Caco-2 (cell line): ENCODE measurements at regions not wholly inside any gene's neighbourhood (a gene's known extent, or its start where the extent isn't known, plus 50 kb on each side); places are given as distances from the start of the nearest gene placed in this dataset.

Experiments used
- BruUV-seq: library from RNA; stranded (reverse); fragments of 400-500 nt; replicated peaks from 2 replicates; lab custom pipeline; 2021; lab: Mats Ljungman, UMichigan
- CTCF ChIA-PET: fragments of 300-600 bp; sonication (Branson Sonifier 250); formaldehyde crosslinking; loops from one replicate; lab custom pipeline; 2022; ENCODE audit warnings: antibody characterized with exemption; lab: Charles Lee
- POLR2A ChIA-PET: fragments of 300-600 bp; sonication (Branson Sonifier 250); formaldehyde crosslinking; loops from one replicate; lab custom pipeline; 2022; ENCODE audit warnings: antibody characterized with exemption; lab: Charles Lee
- DNase-seq, 2 experiments: peaks; one replicate each; pipeline versions ENCODE4 v3.0.0 to v3.0.0-alpha.2; 2020 to 2022
- H3K27me3 ChIP-seq: replicated peaks from 2 replicates; pipeline ENCODE4 v1.6.0; 2011; ENCODE audit warnings: low read length; ENCODE audit not compliant: control insufficient read depth, insufficient read depth
- H3K36me3 ChIP-seq: 2 replicates; pipeline ENCODE4 v1.5.1; 2011; ENCODE audit warnings: low read length; ENCODE audit not compliant: control insufficient read depth, insufficient read depth
- H3K4me1 ChIP-seq: fragments of 250-450 bp; sonication (Bioruptor Pico); 2 replicates; pipeline ENCODE4 v1.5.1; 2020; ENCODE audit warnings: mild to moderate bottlenecking
- H3K4me3 ChIP-seq: 2 replicates; pipeline ENCODE4 v1.5.1; 2011; ENCODE audit warnings: low read depth, mild to moderate bottlenecking, control low read depth, low read length
- H3K9me3 ChIP-seq: fragments of 250-450 bp; sonication (Bioruptor Pico); 2 replicates; pipeline ENCODE4 v1.5.1; 2020; ENCODE audit warnings: mild to moderate bottlenecking, moderate library complexity
- H3K27ac Mint-ChIP-seq: one replicate; pipeline ENCODE4 v1.8.0; 2022; ENCODE audit warnings: mixed read lengths; ENCODE audit not compliant: unreplicated experiment
- H3K27me3 Mint-ChIP-seq: one replicate; pipeline ENCODE4 v1.8.0; 2022; ENCODE audit warnings: mixed read lengths; ENCODE audit not compliant: insufficient read depth, unreplicated experiment
- H3K36me3 Mint-ChIP-seq: one replicate; pipeline ENCODE4 v1.8.0; 2022; ENCODE audit warnings: mild to moderate bottlenecking, mixed read lengths; ENCODE audit not compliant: insufficient read depth, unreplicated experiment
- H3K4me1 Mint-ChIP-seq: one replicate; pipeline ENCODE4 v1.8.0; 2022; ENCODE audit warnings: low read depth, mixed read lengths; ENCODE audit not compliant: unreplicated experiment
- H3K4me3 Mint-ChIP-seq: one replicate; pipeline ENCODE4 v1.8.0; 2022; ENCODE audit warnings: mild to moderate bottlenecking, moderate library complexity, mixed read lengths; ENCODE audit not compliant: unreplicated experiment
- H3K9me3 Mint-ChIP-seq: one replicate; pipeline ENCODE4 v1.8.0; 2022; ENCODE audit warnings: mixed read lengths; ENCODE audit not compliant: unreplicated experiment
- CTCF ChIP-seq, 2 experiments: fragments of 200-600 bp in 1 of 2; IDR thresholded peaks; 1 replicate in 1 of 2; 2 replicates in 1 of 2; pipeline versions ENCODE4 v1.5.1 to v1.8.0; 2011 to 2022; ENCODE audit warnings: antibody characterized with exemption in 1 of 2, control low read depth in 1 of 2, inconsistent platforms in 1 of 2, low read depth in 1 of 2, low read length in 1 of 2, mild to moderate bottlenecking in 1 of 2, moderate library complexity in 1 of 2; ENCODE audit not compliant: insufficient read depth in 1 of 2, severe bottlenecking in 1 of 2, unreplicated experiment in 1 of 2
- intact Hi-C: fragments of 100-400 bp; cut with micrococcal nuclease; formaldehyde crosslinking; loops from one replicate; pipeline ENCODE4 v1.10.0; 2022; ENCODE audit not compliant: unreplicated experiment

GRCh38 chr5:108639366-108639765 is 108.3 kb upstream of the FER start:
- Mint-ChIP-seq H3K4me1 (peaks cover 11% of the 10 kb centered on the region), H3K4me3 (no peak overlapping the region), H3K27ac (no peak overlapping the region), H3K27me3 (no peaks in the 10 kb centered on the region), H3K36me3 (no peaks in the 10 kb centered on the region), H3K9me3 (no peaks in the 10 kb centered on the region)
- no peak for TF ChIP-seq CTCF (IDR thresholded peaks at IDR 0.05; ENCODE audit: insufficient read depth in 1 of 2, low read depth in 1 of 2, low read length in 1 of 2, severe bottlenecking in 1 of 2, unreplicated experiment in 1 of 2)
- no peaks in the 10 kb centered on the region for H3K36me3 ChIP-seq
- ChIA-PET POLR2A (no interaction called here), CTCF (no interaction called here)
- H3K9me3 ChIP-seq: no peaks in the 10 kb centered on the region
- intact Hi-C loops: no loop called here
- no peaks in the 10 kb centered on the region for H3K4me1 ChIP-seq
- H3K27me3 ChIP-seq: no peaks in the 10 kb centered on the region
- no peak for DNase-seq
- BruUV-seq: no TSS peak
- H3K4me3 ChIP-seq: no peak overlapping the region

GRCh38 chr5:108638021-108638420 is 109.7 kb upstream of the FER start:
- ChIA-PET POLR2A (no interaction called here), CTCF (no interaction called here)
- Histone ChIP-seq H3K4me3 (no peak overlapping the region), H3K36me3 (no peaks in the 10 kb centered on the region), H3K27me3 (no peaks in the 10 kb centered on the region), H3K4me1 (no peaks in the 10 kb centered on the region), H3K9me3 (no peaks in the 10 kb centered on the region)
- Mint-ChIP-seq H3K4me3 (no peak overlapping the region), H3K4me1 (peaks cover 11% of the 10 kb centered on the region), H3K27ac (no peak overlapping the region), H3K36me3 (no peaks in the 10 kb centered on the region), H3K9me3 (no peaks in the 10 kb centered on the region), H3K27me3 (no peaks in the 10 kb centered on the region)
- no peak for DNase-seq
- TF ChIP-seq CTCF (IDR thresholded peaks at IDR 0.05; ENCODE audit: insufficient read depth in 1 of 2, low read depth in 1 of 2, low read length in 1 of 2, severe bottlenecking in 1 of 2, unreplicated experiment in 1 of 2): no peak
- intact Hi-C loops: no loop called here
- no TSS peak for BruUV-seq

GRCh38 chr5:108637134-108637533 is 110.6 kb upstream of the FER start:
- Histone ChIP-seq H3K36me3 (no peaks in the 10 kb centered on the region), H3K4me1 (no peaks in the 10 kb centered on the region), H3K4me3 (no peak overlapping the region), H3K9me3 (no peaks in the 10 kb centered on the region), H3K27me3 (no peaks in the 10 kb centered on the region)
- intact Hi-C loops: no loop called here
- no peak for DNase-seq
- TF ChIP-seq CTCF (IDR thresholded peaks at IDR 0.05; ENCODE audit: insufficient read depth in 1 of 2, low read depth in 1 of 2, low read length in 1 of 2, severe bottlenecking in 1 of 2, unreplicated experiment in 1 of 2): no peak
- ChIA-PET POLR2A (no interaction called here), CTCF (no interaction called here)
- no peaks in the 10 kb centered on the region for H3K36me3 Mint-ChIP-seq
- H3K4me3 Mint-ChIP-seq: no peak overlapping the region
- no peaks in the 10 kb centered on the region for H3K9me3 Mint-ChIP-seq
- peaks cover 7% of the 10 kb centered on the region for H3K4me1 Mint-ChIP-seq
- BruUV-seq: no TSS peak
- H3K27ac Mint-ChIP-seq: no peak overlapping the region
- no peaks in the 10 kb centered on the region for H3K27me3 Mint-ChIP-seq
